ENCODE measurements at regions not wholly inside any gene's neighbourhood (a gene's known extent, or its start where the extent isn't known, plus 50 kb on each side); places are given as distances from the start of the nearest gene placed in this dataset.
A peak's percentile ranks its signal among the peaks of the same experiment; 100 is the strongest.
"Not testable (repeated sequence)": the region's sequence is repeated elsewhere in the genome, so short reads cannot be mapped to it uniquely, and the experiment has no call there.

DNA sequence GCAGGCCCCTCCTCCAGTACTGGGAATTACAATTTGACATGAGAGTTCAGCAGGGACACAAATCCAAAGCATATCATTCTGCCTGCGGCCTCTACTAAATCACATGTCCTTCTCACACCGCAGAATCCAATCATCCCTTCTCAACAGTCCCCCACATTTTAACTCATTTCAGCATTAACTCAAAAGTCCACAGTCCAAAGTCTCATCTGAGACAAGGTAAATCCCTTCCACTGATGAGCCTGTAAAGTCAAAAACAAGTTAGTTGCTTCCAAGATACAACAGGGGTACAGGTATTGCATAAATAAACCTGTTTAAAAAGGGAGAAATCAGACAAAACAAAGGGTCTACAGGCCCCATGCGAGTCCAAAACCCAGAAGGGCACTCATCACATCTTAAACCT lies 64.0 kb downstream of the EBNA1BP2 start:
- DNase-seq = no peak

DNA sequence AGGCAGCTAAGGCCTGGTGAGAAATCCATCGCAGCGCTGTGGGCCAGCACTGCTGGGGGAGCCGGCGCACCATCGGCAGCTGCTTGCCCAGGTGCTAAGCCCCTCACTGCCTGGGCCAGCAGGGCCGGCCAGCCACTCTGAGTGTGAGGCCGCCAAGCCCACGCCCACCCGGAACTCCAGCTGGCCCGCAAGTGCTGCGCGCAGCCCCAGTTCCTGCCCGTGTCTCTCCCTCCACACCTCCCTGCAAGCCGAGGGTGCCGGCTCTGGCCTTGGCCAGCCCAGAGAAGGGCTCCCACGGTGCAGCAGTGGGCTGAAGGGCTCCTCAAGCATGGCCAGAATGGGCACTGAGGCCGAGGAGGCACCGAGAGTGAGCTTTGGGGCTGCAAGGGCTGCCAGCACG lies 64.4 kb downstream of the EBNA1BP2 start:
- no peak for DNase-seq

DNA sequence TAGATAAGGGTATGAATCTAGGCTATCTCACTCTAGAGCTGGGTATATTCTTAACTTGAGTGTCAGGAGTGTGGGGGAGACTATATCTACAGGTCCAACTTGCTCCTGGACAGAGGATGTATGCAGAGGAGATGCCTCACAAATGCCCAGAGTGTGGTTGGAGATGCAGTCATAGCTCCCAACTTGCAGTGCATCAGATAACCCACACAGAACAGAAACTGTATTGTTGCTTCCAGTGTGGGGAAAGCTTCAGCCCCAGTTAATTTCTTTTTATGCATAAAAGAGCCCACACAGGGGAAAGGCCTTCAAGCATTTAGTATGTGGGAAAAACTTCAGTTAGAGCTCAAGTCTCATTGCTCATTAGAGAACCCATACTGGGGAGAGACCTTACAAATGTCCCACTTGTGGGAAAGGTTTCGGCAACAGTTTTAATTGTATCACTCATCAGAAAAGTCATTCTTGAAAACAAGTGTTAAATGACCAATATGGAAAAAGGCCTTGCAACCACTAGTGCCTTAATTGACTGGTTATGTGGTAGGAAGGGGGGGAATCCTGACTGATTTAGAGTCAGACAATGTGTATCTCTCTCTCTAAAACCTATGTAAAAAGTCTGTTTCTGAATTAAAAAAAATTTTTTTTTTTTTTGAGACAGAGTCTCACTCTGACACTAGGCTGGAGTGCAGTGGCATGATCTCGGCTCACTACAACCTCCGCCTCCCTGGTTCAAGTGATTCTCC lies 67.9 kb downstream of the EBNA1BP2 start:
- DNase-seq = no peak

DNA sequence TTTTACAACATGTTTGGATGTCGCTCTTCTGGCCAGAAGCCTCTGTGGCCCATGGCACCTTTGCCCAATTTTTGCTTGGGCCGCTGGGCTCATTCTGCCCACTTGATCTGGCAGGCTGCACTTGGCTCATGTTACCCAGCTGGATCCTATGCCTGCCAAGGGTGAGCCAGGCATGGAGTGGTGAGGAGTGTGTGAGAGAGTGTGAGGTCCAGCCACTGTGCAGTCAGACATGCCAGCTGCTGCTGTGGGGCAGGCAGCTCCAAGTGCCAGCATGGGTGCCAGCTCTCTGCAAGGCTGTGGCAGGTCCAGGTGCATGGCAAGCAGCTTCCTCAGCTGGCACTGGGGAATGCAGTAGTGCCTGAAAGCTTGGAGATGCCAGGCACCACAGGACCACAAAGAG lies 71.0 kb downstream of the EBNA1BP2 start:
- DNase-seq = no peak

DNA sequence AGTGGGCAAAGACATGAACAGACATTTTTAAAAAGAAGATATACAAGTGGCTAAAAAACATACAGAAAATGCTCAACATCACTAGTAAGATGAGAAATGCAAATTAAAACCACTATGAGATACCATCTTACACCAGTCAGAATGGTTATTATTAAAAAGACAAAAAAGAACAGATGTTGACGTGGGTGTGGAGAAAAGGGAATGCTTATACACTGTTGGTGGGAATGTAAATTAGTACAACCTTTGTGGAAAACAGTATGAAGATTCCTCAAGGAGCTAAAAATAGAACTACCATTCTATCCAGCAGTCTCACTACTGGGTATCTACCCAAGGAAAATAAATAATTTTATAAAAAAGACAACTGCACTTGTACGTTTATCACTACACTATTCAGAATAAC lies 73.9 kb downstream of the EBNA1BP2 start:
- DNase-seq = no peak

DNA sequence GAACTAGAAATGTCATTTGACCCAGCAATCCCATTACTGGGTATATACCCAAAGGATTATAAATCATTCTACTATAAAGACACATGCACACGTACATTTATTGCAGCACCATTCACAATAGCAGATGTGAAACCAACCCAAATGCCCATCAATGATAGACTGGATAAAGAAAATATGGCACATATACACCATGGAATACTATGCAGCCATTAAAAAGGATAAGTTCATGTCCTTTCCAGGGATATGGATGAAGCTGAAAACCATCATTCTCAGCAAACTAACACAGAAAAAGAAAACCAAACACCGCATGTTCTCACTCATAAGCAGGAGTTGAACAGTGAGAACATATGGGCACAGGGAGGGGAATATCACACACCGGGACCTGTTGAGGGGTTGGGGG lies 75.6 kb downstream of the EBNA1BP2 start:
- not testable (repeated sequence) for DNase-seq

DNA sequence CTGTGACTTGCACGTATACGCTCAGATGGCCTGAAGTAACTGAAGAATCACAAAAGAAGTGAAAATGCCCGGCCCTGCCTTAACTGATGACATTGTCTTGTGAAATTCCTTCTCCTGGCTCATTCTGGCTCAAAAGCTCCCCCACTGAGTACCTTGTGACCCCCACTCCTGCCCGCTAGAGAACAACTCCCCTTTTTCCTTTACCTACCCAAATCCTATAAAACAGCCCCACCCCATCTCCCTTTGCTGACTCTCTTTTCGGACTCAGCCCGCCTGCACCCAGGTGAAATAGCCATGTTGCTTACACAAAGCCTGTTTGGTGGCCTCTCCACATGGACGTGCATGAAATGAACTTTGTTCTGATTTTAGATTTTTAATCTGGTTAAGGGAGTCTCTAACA lies 81.3 kb downstream of the EBNA1BP2 start:
- not testable (repeated sequence) for DNase-seq

DNA sequence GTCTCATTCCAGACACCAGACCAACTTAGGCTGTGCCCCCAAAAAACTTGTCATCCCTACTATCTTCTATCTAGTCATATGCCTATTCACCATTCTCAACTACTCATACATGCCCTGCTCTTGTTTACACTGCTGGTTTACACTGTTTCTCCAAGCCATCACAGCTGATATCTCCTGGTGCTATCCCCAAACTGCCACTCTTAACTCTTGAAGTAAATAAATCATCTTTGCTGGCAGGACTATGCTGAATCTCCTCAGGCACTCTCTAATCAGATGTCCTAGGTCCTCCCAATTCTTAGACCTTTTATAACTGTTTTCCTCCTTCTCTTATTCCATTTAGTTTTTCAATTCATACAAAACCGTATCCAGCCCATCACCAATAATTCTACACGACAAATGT lies 81.9 kb downstream of the EBNA1BP2 start:
- not testable (repeated sequence) for DNase-seq

DNA sequence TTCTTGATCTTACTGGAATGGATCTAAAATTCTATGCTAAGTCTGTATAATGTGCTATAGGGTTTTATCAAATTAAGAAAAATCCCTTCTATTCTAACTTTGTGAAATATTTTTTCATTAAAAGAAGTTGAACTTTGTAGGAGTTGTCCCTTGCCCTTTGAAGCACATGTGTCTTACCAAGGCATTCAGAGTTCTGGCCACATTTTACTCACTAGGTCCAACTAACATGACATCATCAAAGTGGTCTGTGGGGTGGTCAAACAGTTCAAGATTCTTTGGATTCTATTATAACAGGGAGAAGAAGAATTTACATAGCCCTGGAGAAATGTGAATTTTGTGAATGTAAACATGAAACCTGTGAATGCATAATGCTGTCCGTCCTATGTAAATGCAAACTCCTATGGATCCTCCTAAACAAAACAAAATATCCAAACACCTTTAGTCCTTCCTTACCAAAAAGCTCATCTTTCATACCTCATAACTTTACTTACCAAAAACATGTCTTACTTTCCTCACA lies 88.7 kb downstream of the EBNA1BP2 start:
- no peak for DNase-seq

DNA sequence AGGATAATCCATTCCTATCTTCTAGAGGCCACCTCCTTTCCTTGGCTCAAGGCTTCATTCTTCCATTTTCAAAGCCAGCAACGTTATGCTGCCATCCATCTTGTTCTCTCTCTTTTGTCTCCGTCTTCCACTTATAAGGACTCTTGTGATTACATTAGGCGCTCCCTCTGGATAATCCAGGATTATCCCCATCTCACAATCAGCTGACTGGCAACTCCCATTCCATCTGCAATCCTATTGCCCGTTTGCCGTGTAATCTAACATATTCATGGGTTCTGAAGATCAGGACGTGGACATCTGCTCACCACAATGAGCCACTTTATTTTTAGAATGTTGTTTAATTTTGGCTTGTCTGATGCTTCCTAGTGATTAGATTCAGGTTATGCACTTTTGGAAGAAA lies 89.3 kb downstream of the EBNA1BP2 start:
- DNase-seq = no peak

DNA sequence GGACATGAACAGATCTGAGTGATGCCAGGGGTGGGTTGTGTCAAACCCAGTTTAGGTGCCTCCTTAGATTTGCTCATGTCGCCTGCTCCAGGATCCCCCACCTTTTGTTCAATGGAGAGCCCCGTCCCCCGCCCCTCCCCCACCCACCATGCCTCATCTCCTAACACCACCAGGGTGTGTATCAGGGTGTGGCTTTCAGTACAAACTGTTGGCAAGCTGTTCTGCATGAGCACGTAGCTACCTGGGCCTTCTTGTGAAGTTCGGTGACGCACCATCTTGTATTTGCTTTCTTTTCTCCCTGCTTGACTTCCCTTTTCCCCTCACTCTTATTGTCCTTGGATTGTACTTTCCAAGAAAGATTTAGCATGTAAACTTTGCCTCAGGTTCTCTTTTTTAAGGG lies 94.8 kb downstream of the EBNA1BP2 start:
- DNase-seq = no peak

DNA sequence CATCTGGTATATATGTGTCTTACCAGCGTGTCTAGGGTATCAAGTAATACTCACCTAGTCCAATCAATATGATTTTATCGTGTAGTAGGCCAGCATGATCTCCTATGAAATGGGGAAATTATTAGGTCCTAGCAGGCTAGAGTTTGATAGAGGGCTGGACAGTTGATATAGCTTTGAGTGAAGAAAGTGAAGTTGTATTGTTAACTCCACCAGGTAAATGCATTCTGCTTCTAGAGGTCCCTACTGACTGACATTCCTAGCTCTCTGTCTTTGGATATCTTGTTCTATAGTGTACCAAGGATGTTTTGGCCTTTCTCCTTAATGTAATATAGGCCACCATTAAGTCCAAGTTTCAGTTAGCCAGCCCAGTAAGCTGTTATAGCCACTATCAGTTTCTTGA lies 97.4 kb downstream of the EBNA1BP2 start:
- no peak for DNase-seq

DNA sequence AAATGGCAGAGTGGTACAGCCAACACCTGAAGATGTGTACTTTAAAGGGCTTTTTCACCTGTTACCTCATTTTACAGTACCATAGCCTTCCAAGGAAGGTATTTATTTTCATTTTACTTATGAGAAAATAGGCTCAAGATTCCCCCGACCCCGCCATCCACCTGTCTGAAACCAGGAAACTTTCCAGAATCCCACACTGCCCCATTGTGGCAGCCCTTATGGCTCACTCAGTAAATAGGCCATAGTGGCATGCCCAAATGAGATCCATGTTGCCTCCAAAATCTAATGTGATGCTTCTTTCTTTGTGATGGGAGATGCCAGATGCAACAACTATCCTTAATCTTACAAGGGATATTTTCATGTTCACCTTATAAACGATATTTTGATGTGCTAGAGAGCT lies 97.8 kb downstream of the EBNA1BP2 start:
- no peak for DNase-seq

DNA sequence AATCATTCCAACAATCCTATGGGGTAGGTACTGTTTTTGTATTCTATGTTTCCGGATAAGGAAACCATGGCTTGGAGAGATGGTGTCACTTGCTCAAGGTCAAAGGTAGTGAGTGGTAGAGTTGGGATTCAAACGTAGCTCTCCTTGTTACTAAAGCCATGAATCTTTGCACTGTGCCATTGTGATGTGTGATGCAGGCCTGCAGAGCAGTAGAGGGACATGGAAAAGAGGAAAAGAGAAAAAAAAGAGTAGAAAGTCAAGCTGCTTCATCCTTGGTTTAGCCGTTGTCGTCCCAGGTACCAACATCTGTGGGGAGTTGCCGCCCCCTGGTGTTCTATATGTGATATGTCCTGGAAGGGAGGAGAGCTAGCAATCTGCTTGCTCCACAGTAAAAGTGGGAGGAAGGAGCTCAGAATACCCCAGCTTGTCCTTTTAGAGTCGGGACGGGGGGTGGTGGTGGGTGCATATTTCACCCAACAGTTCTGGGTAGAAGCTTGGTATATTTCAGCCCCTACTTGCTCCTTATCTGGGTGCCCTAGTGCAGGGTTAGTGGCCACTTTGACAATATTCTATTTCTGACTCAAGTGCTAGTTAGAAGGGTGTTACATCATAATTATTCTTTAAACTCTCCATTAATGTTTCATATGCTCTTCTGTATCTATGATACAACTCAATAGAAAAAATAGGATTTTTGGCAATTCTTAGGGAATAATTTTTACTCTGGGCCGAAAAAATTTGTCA lies 98.4 kb downstream of the EBNA1BP2 start:
- peak; percentile 53 for DNase-seq

DNA sequence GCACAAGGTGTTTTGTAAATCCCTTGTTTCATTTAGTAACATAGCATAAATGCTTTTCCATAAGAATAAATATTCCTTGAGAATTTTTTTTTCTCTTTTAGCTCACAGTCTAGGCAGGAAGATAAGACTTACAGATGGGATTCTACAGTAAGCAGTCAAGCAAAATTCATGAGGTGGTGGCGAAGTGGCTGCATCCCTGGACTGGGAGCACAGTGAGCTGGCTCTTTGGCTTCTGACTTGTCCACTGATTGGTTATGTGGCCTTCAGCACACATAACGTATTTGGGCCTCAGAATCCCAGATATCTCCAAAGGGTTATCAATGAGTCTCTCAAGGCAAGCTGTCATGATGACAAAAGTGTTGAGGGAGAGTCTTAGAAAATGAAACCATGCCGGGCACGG lies 99.8 kb downstream of the EBNA1BP2 start:
- DNase-seq = no peak

DNA sequence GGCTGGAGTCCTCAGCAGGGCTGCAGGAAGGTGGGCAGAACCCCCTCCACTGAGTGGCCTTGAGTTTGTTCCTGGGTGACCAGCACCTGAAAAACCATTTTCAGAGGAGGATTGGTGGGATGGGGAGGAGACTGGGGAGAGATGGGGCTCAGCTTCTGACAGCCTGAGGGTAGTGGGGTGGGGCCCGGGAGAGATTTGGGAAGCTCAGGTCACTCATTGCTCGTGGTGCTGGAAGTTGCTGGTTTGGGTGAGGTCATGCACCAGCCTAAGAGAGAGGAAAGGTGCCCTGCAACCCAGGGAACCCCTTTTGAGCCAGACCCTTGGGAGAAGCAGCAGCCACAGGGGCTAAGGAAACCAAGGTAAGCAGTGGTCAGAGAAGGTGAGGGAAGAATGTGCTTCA lies 100.8 kb downstream of the EBNA1BP2 start:
- DNase-seq = no peak

DNA sequence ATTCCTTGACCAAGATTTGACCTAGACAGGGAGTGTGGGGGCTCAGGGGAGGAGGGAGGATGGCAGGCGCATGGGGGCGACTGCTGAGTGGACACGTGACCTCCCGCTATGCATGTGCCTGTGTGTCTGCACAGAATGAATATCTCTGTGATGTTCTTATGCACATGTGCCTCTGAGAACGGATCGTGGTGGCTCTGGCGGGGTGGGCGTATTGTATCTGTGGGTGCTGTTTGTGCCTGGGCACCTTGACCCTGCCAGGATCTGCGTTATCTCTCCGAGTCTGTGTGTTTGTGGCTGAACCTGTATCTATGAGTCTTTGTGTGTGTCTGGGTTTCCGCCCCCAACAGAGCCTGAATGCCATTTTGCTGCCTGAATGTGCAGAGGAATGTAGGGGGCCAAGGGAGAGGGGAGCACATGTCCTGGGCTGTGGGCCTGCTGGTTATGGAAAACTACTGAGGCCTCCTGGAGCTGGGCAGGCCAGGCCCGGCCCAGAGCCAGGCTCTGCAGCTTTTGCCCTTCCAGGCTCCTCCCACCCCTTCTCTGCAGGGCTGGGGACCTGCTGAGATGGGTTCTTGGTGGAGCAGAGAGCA lies 102.5 kb downstream of the EBNA1BP2 start:
- no peak for DNase-seq

DNA sequence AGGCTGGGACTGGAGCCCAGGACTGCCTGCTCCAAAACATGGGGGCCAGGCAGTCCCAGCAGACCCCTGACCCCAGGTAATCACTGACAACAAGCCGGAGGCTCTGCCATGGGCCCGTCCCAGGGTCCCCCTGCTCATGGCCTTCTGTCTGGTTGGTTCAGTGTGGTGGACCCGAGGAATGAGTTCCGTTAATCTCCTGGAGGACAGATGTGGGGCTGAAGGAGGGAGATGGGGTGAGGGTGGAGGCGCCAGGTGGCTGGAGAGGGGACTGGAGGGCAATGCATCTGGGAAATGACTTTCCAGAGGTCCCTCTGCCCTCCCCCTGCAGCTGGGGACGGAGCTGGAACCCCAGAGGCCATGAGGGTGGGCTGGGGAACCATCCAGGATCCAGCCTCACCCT lies 103.2 kb downstream of the EBNA1BP2 start:
- DNase-seq = no peak

DNA sequence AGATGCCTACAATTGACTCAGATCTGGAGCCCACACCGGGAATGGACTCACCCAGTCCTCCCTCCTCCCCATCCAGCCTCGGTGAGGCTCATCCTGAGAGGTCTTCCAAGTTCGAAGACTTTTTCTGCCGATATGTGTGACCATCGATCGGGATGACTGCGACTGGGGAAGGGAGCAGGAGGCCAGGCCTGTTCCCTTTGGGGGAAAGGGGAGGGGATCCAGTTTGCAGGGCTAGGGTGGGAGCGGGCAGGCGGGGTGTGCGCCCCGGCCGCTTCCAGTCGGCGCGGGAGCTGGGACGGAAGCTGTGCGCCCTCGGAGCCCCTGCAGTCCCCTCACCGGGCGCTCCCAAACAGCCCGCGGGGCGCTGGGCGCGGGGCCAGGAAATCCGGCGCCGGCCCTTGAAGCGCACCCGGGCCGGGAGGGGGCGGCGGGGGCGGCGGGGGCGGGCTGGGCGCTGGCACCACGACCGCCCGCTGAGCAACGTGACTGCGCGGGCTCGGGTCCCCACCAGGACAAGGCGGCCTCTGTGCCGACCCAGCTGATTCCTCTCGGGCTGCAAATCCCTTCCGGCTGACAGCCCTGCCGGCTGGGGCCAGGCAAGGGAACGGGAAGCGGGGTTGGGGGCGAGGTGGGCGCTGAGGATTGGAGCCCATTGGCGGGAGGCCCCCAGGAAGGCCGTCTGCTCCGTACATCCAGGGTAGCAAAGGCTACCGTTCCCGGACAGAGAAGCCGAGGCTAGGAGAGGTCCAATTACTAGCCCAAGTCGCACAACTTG lies 103.9 kb downstream of the EBNA1BP2 start:
- DNase-seq = no peak

DNA sequence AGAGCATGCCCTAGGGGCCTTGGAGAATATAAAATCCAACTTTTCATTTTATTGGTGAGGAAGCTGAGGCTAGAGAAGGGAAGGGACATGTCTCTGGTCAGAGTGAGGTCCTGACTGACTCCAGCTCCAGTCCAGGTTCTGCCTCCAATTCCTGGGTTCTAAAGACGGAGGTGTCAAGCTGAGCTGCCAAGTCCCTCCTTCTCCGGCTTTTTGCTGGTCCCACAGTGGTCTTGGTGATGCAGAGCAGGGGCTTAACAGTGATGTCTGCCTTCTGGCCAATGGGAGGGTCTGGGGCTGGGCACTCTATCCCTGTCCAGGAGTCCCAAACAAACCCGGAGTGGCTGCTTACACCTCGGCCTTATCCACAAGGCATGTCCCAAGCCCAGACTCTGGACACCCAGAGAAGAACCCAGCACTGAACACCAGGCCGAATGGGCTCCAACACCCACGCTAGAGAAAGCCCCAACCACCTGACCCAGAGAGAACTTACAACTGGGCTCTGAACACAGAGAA lies 104.8 kb downstream of the EBNA1BP2 start:
- DNase-seq = no peak

DNA sequence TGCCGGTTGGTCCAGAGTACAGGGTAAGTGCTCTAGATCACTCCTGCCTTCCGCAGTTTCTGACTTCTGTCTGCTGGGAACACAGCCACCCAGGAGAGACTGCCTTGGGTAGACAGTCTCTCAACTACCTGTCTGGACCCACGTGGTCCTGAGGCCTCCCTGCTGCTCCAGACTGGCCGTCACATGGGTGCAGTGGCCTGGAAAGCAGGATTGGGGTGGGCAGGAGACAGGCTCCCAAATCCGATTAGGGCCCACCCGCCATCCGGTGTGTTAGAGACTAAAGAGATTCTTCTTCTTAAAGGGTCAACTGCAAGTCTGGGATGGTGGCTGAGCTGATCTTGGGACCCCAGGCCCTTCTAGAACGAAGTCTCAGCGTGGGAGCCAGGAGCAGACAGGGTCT lies 105.5 kb downstream of the EBNA1BP2 start:
- no peak for DNase-seq

DNA sequence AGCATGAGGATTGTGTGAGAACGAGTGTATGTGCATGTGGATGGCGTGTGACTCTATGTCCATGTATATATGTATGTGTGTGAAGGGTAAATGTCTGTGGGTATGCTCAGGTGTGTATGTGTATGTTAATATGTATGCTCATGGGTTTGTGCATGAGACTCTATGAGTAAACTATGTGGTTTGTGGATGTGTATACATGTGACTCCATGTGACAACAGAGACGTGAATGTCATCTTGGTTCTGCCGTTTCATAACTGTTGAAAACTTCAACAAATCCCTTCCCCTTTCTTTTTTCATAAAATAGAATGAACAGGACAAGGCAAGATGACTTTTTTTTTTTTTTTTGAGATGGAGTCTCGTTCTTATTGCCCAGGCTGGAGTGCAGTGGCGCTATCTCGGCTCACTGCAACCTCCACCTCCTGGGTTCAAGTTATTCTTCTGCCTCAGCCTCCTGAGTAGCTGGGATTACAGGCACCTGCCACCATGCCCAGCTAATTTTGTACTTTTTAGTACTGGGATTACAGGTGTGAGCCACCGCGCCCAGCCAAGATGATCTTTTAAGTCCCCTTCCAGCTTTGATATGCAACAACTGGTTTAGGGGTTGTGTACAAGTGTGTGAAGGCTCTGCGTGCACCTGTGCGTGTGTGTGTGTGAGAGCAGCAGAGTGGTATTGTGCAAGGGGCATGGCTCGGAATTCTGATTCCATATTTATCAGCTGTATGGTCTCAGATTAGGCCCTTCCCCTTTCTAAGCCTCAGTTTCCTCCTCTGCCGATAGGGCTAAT lies 106.3 kb downstream of the EBNA1BP2 start:
- no peak for DNase-seq

All from activated effector memory CD4-positive, alpha-beta T cell treated with Interleukin-2 at 50 U/mL for 16 hours (primary cell).